GM23338 (cell line): ENCODE measurements at regions not wholly inside any gene's neighbourhood (a gene's known extent, or its start where the extent isn't known, plus 50 kb on each side); places are given as distances from the start of the nearest gene placed in this dataset.
"Not testable (repeated sequence)": the region's sequence is repeated elsewhere in the genome, so short reads cannot be mapped to it uniquely, and the experiment has no call there.

Experiments
- ATAC-seq: fragments of 200-7000 bp; cut with Tn5 transposase; 3 replicates; pipeline ENCODE4 v1.9.1; 2020
- DNase-seq: peaks from one replicate; pipeline ENCODE4 v3.0.0-alpha.2; 2015; ENCODE audit warnings: low spot score
- H2AFZ ChIP-seq: fragments of 200-600 bp; sonication (generic); 2 replicates; pipeline ENCODE4 v1.8.0; 2016; ENCODE audit warnings: antibody characterized with exemption, mild to moderate bottlenecking, moderate library complexity
- H3F3A ChIP-seq: fragments of 200-600 bp; sonication (generic); replicated peaks from 2 replicates; pipeline ENCODE4 v1.8.0; 2017; ENCODE audit warnings: antibody characterized with exemption, mixed run types, low read depth
- H3K27ac ChIP-seq: fragments of 200-600 bp; sonication (generic); 2 replicates; pipeline ENCODE4 v1.6.1; 2016; ENCODE audit warnings: low read depth
- H3K27me3 ChIP-seq: fragments of 200-600 bp; sonication (generic); 2 replicates; pipeline ENCODE4 v1.8.0; 2016; ENCODE audit warnings: mild to moderate bottlenecking, mixed run types, moderate library complexity; ENCODE audit not compliant: insufficient read depth
- H3K36me3 ChIP-seq: fragments of 200-600 bp; sonication (generic); 2 replicates; pipeline ENCODE4 v1.8.0; 2016; ENCODE audit warnings: mild to moderate bottlenecking; ENCODE audit not compliant: insufficient read depth
- H3K4me1 ChIP-seq: fragments of 200-600 bp; sonication (generic); 2 replicates; pipeline ENCODE4 v1.8.0; 2016; ENCODE audit warnings: mild to moderate bottlenecking, moderate library complexity; ENCODE audit not compliant: insufficient read depth
- H3K4me2 ChIP-seq: fragments of 200-600 bp; sonication (generic); 2 replicates; pipeline ENCODE4 v1.7.1; 2017; ENCODE audit warnings: mixed run types
- H3K4me3 ChIP-seq: fragments of 200-600 bp; sonication (generic); 2 replicates; pipeline ENCODE4 v1.6.1; 2016; ENCODE audit warnings: mixed run types
- H3K79me2 ChIP-seq: fragments of 200-600 bp; sonication (generic); replicated peaks from 2 replicates; pipeline ENCODE4 v1.8.0; 2017; ENCODE audit warnings: mild to moderate bottlenecking; ENCODE audit not compliant: insufficient read depth
- H3K9me2 ChIP-seq: fragments of 200-600 bp; sonication (generic); 2 replicates; pipeline ENCODE4 v1.8.0; 2017; ENCODE audit not compliant: insufficient read depth
- H4K20me1 ChIP-seq: fragments of 200-600 bp; sonication (generic); replicated peaks from 2 replicates; pipeline ENCODE4 v1.8.0; 2017; ENCODE audit warnings: mild to moderate bottlenecking; ENCODE audit not compliant: insufficient read depth
- H3K27ac Mint-ChIP-seq: 2 replicates; pipeline ENCODE4 v1.8.0; 2020; ENCODE audit warnings: inconsistent platforms, mild to moderate bottlenecking, moderate library complexity, mixed read lengths
- H3K27me3 Mint-ChIP-seq: 3 replicates; pipeline ENCODE4 v1.8.0; 2022; ENCODE audit warnings: low read depth, mild to moderate bottlenecking, moderate library complexity, mixed read lengths, inconsistent platforms; ENCODE audit not compliant: insufficient read depth, poor library complexity
- H3K36me3 Mint-ChIP-seq: 3 replicates; pipeline ENCODE4 v1.8.0; 2021; ENCODE audit warnings: low read depth, mild to moderate bottlenecking, inconsistent platforms, moderate library complexity, mixed read lengths
- H3K4me1 Mint-ChIP-seq: 3 replicates; pipeline ENCODE4 v1.8.0; 2020; ENCODE audit warnings: mild to moderate bottlenecking, inconsistent platforms, mixed read lengths
- H3K4me3 Mint-ChIP-seq: 3 replicates; pipeline ENCODE4 v1.8.0; 2021; ENCODE audit warnings: moderate library complexity, mild to moderate bottlenecking, inconsistent platforms, mixed read lengths
- H3K9me3 Mint-ChIP-seq: 3 replicates; pipeline ENCODE4 v1.8.0; 2020; ENCODE audit warnings: moderate library complexity, mild to moderate bottlenecking, inconsistent platforms, mixed read lengths
- CREB1 ChIP-seq: fragments of 250-450 bp; sonication (Bioruptor Pico); IDR thresholded peaks from 2 replicates; pipeline ENCODE4 v1.5.0; 2020; ENCODE audit warnings: low read depth, mild to moderate bottlenecking, moderate library complexity
- CTCF ChIP-seq, 2 experiments: fragments of 200-600 bp in 1 of 2; sonication (generic) in 1 of 2; conservative IDR thresholded peaks; 2 replicates each; pipeline versions ENCODE4 v1.5.1 to v1.6.1; 2016 to 2017; ENCODE audit warnings: antibody characterized with exemption in 2 of 2, low read depth in 2 of 2, mild to moderate bottlenecking in 2 of 2, moderate library complexity in 1 of 2
- ETS1 ChIP-seq: IDR thresholded peaks from 2 replicates; pipeline ENCODE4 v1.6.1; 2016; ENCODE audit warnings: antibody characterized with exemption
- EZH2 ChIP-seq: fragments of 200-600 bp; sonication (generic); IDR thresholded peaks from one replicate; pipeline ENCODE4 v1.8.0; 2017; ENCODE audit warnings: antibody characterized with exemption, mild to moderate bottlenecking, low read depth; ENCODE audit not compliant: unreplicated experiment
- EZH2phosphoT487 ChIP-seq: fragments of 200-600 bp; sonication (generic); IDR thresholded peaks from one replicate; pipeline ENCODE4 v1.8.1; 2018; ENCODE audit warnings: antibody characterized with exemption; ENCODE audit not compliant: unreplicated experiment
- JUNB ChIP-seq: IDR thresholded peaks from one replicate; pipeline ENCODE4 v1.6.1; 2016; ENCODE audit warnings: antibody characterized with exemption; ENCODE audit not compliant: unreplicated experiment
- NANOG ChIP-seq: IDR thresholded peaks from 2 replicates; pipeline ENCODE4 v1.6.1; 2016; ENCODE audit warnings: antibody characterized with exemption, borderline replicate concordance
- POLR2AphosphoS5 ChIP-seq: IDR thresholded peaks from 2 replicates; pipeline ENCODE4 v1.6.1; 2016; ENCODE audit warnings: antibody characterized with exemption, low read depth
- STAT1 ChIP-seq: IDR thresholded peaks from one replicate; pipeline ENCODE4 v1.6.1; 2016; ENCODE audit warnings: antibody characterized with exemption; ENCODE audit not compliant: unreplicated experiment
- ZNF114 ChIP-seq: fragments of 250-450 bp; sonication (Bioruptor Pico); IDR thresholded peaks from 2 replicates; pipeline ENCODE4 v1.5.0; 2020; ENCODE audit warnings: mild to moderate bottlenecking, moderate library complexity
- ZNF331 ChIP-seq: fragments of 250-450 bp; sonication (Bioruptor Pico); IDR thresholded peaks from 2 replicates; pipeline ENCODE4 v1.5.0; 2020; ENCODE audit warnings: low read depth, mild to moderate bottlenecking, moderate library complexity
- TF ChIP-seq, protein P1 (sequence below): IDR thresholded peaks from one replicate; pipeline ENCODE4 v1.6.1; 2018; ENCODE audit warnings: antibody characterized with exemption; ENCODE audit not compliant: unreplicated experiment

DNA sequence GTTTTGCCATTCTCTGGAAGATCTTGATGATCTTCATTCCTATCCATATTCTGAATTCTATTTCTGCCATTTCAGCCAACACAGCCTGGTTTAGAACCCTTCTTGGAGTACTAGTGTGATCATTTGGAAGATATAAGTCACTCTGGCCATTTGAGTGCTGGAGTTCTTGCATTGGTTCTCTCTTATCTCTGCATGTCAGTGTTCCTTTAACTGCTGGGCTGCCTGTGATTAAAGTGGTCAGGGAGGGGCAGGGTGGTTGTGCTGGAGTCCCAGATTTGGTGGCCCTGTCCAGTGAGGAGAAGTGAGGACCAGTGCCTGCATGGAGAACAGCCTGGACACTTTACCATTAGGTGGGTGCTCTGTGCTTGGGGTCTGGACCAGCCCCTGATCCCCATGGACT, 173.0 kb downstream of the SOD2 start:
- Histone ChIP-seq H3K27ac (no peak overlapping the region), H3K9me2 (peaks cover 17% of the 10 kb centered on the region), H3K79me2 (no peaks in the 10 kb centered on the region), H3F3A (no peaks in the 10 kb centered on the region), H3K4me2 (no peak overlapping the region), H3K4me1 (no peaks in the 10 kb centered on the region), H3K36me3 (no peaks in the 10 kb centered on the region), H3K27me3 (no peaks in the 10 kb centered on the region), H4K20me1 (no peaks in the 10 kb centered on the region), H3K4me3 (no peak overlapping the region), H2AFZ (no peak overlapping the region)
- H3K4me3 Mint-ChIP-seq, result no peak overlapping the region
- TF ChIP-seq ZNF114 (CRISPR knock-in tag) (no peak), ETS1 (no peak), NANOG (no peak), JUNB (no peak)
- H3K4me1 Mint-ChIP-seq, result no peaks in the 10 kb centered on the region
- peaks cover 6% of the 10 kb centered on the region; the same call in 2 of the 3 replicates for H3K9me3 Mint-ChIP-seq
- DNase-seq (no peak), ATAC-seq (no peak)
- no peak overlapping the region for H3K27ac Mint-ChIP-seq
- H3K36me3 Mint-ChIP-seq, result no peaks in the 10 kb centered on the region
- H3K27me3 Mint-ChIP-seq, result peaks cover 2% of the 10 kb centered on the region

DNA sequence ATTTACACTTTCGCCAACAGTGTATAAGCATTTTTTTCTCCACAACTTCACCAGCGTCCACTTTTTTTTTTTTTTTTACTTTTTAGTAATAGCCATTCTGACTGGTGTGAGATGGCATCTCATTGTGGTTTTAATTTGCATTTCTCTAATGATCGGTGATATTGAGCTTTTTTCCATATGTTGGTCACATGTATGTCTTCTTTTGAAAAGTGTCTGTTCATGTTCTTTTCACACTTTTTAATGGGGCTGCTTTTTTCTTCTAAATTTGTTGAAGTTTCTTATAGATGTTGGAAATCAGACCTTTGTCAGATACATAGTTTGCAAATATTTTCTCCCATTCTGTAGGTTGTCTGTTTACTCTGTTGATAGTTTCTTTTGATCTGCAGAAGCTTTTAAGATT, 177.2 kb downstream of the SOD2 start:
- not testable (repeated sequence) for H3K27ac ChIP-seq, H2AFZ ChIP-seq, H3F3A ChIP-seq, H3K9me3 Mint-ChIP-seq, H3K4me3 ChIP-seq, ATAC-seq, DNase-seq, H3K4me1 ChIP-seq, H4K20me1 ChIP-seq, H3K4me3 Mint-ChIP-seq, H3K4me1 Mint-ChIP-seq, H3K79me2 ChIP-seq, H3K27me3 ChIP-seq, H3K36me3 ChIP-seq, H3K27ac Mint-ChIP-seq, H3K27me3 Mint-ChIP-seq, H3K36me3 Mint-ChIP-seq, H3K4me2 ChIP-seq
- H3K9me2 ChIP-seq, result peaks cover 17% of the 10 kb centered on the region

GRCh38 chr6:159513914-159514313, 179.1 kb downstream of the SOD2 start:
- no peak overlapping the region for H3K27ac ChIP-seq
- no peak overlapping the region for H3K27ac Mint-ChIP-seq
- no peak overlapping the region for H3K4me3 Mint-ChIP-seq
- no peaks in the 10 kb centered on the region for H3K36me3 Mint-ChIP-seq
- ATAC-seq, result no peak
- H3K79me2 ChIP-seq, result no peaks in the 10 kb centered on the region
- H3K4me3 ChIP-seq, result no peak overlapping the region
- H3K9me3 Mint-ChIP-seq, result peaks cover 6% of the 10 kb centered on the region; the same call in 2 of the 3 replicates
- DNase-seq, result no peak
- no peaks in the 10 kb centered on the region for H3K4me1 Mint-ChIP-seq
- no peak overlapping the region for H2AFZ ChIP-seq
- H3F3A ChIP-seq, result no peaks in the 10 kb centered on the region
- no peaks in the 10 kb centered on the region for H3K27me3 Mint-ChIP-seq
- no peaks in the 10 kb centered on the region for H4K20me1 ChIP-seq
- H3K4me1 ChIP-seq, result no peaks in the 10 kb centered on the region
- H3K4me2 ChIP-seq, result no peak overlapping the region
- H3K36me3 ChIP-seq, result no peaks in the 10 kb centered on the region
- peaks cover 3% of the 10 kb centered on the region for H3K9me2 ChIP-seq
- H3K27me3 ChIP-seq, result no peaks in the 10 kb centered on the region
- TF ChIP-seq EZH2phosphoT487 (no peak), ZNF114 (CRISPR knock-in tag) (no peak), STAT1 (no peak), CTCF (conservative IDR thresholded peaks at IDR 0.05; ENCODE audit: low read depth in 2 of 2) (no peak), ETS1 (no peak), CREB1 (CRISPR knock-in tag) (no peak), EZH2 (no peak), ZNF331 (CRISPR knock-in tag) (no peak), POLR2AphosphoS5 (no peak)
- TF ChIP-seq, protein P1, sequence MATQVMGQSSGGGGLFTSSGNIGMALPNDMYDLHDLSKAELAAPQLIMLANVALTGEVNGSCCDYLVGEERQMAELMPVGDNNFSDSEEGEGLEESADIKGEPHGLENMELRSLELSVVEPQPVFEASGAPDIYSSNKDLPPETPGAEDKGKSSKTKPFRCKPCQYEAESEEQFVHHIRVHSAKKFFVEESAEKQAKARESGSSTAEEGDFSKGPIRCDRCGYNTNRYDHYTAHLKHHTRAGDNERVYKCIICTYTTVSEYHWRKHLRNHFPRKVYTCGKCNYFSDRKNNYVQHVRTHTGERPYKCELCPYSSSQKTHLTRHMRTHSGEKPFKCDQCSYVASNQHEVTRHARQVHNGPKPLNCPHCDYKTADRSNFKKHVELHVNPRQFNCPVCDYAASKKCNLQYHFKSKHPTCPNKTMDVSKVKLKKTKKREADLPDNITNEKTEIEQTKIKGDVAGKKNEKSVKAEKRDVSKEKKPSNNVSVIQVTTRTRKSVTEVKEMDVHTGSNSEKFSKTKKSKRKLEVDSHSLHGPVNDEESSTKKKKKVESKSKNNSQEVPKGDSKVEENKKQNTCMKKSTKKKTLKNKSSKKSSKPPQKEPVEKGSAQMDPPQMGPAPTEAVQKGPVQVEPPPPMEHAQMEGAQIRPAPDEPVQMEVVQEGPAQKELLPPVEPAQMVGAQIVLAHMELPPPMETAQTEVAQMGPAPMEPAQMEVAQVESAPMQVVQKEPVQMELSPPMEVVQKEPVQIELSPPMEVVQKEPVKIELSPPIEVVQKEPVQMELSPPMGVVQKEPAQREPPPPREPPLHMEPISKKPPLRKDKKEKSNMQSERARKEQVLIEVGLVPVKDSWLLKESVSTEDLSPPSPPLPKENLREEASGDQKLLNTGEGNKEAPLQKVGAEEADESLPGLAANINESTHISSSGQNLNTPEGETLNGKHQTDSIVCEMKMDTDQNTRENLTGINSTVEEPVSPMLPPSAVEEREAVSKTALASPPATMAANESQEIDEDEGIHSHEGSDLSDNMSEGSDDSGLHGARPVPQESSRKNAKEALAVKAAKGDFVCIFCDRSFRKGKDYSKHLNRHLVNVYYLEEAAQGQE, result no peak
